ENCODE measurements at regions not wholly inside any gene's neighbourhood (a gene's known extent, or its start where the extent isn't known, plus 50 kb on each side); places are given as distances from the start of the nearest gene placed in this dataset.

DNA sequence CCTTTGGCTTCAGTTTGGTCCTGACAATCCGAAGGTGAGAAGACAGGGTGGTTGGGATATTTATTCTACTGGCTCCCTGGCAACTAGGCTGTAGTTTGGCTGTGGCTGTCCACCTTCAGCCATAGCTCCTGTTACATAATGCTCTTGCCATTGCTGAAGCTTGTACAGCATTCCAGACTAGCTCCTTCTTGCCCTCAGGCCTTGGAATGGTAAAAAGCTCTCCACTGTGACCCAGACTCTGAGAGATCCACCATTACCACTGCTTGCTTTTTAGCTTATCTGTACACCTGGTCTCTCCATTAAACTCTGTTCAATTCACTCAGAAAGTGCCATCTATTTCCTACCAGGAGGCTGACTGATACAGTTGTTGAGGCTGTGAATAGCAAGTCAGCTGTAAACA lies 231.8 kb upstream of the MON1B start:
- TF ChIP-seq, protein P1, sequence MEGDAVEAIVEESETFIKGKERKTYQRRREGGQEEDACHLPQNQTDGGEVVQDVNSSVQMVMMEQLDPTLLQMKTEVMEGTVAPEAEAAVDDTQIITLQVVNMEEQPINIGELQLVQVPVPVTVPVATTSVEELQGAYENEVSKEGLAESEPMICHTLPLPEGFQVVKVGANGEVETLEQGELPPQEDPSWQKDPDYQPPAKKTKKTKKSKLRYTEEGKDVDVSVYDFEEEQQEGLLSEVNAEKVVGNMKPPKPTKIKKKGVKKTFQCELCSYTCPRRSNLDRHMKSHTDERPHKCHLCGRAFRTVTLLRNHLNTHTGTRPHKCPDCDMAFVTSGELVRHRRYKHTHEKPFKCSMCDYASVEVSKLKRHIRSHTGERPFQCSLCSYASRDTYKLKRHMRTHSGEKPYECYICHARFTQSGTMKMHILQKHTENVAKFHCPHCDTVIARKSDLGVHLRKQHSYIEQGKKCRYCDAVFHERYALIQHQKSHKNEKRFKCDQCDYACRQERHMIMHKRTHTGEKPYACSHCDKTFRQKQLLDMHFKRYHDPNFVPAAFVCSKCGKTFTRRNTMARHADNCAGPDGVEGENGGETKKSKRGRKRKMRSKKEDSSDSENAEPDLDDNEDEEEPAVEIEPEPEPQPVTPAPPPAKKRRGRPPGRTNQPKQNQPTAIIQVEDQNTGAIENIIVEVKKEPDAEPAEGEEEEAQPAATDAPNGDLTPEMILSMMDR (conservative IDR thresholded peaks at IDR 0.05; ENCODE audit: low read length): no peak
- no peak for TF ChIP-seq EZH2phosphoT487 (IDR thresholded peaks at IDR 0.05; ENCODE audit: borderline replicate concordance)
